Brain microvascular endothelial cell (primary cell): ENCODE measurements at regions not wholly inside any gene's neighbourhood (a gene's known extent, or its start where the extent isn't known, plus 50 kb on each side); places are given as distances from the start of the nearest gene placed in this dataset.

Source experiments
- DNase-seq: peaks from one replicate; pipeline ENCODE4 v3.0.0-alpha.2; 2020
- H3K27ac ChIP-seq: fragments of 250-450 bp; sonication (Bioruptor Pico); 2 replicates; pipeline ENCODE4 v1.5.1; 2020; ENCODE audit warnings: mild to moderate bottlenecking, moderate library complexity
- H3K27me3 ChIP-seq: fragments of 250-450 bp; sonication (Bioruptor Pico); replicated peaks from 2 replicates; pipeline ENCODE4 v1.5.1; 2020; ENCODE audit warnings: mild to moderate bottlenecking
- H3K36me3 ChIP-seq: fragments of 250-450 bp; sonication (Bioruptor Pico); replicated peaks from 2 replicates; pipeline ENCODE4 v1.5.1; 2020; ENCODE audit warnings: mild to moderate bottlenecking
- H3K4me3 ChIP-seq: 2 replicates; pipeline ENCODE4 v1.5.1; 2011; ENCODE audit warnings: low read depth, mild to moderate bottlenecking, control low read depth, low read length, moderate library complexity
- CTCF ChIP-seq: IDR thresholded peaks from 2 replicates; pipeline ENCODE4 v1.5.1; 2011; ENCODE audit warnings: low read depth, mild to moderate bottlenecking, moderate library complexity, low read length, control low read depth, inconsistent platforms; ENCODE audit errors: missing control alignments
- in situ Hi-C: cut with HindIII; loops from 2 replicates; pipeline ENCODE4 v1.10.0; 2017; ENCODE audit warnings: low sequenced_read_pairs, low pct_ligation_motif_present

DNA sequence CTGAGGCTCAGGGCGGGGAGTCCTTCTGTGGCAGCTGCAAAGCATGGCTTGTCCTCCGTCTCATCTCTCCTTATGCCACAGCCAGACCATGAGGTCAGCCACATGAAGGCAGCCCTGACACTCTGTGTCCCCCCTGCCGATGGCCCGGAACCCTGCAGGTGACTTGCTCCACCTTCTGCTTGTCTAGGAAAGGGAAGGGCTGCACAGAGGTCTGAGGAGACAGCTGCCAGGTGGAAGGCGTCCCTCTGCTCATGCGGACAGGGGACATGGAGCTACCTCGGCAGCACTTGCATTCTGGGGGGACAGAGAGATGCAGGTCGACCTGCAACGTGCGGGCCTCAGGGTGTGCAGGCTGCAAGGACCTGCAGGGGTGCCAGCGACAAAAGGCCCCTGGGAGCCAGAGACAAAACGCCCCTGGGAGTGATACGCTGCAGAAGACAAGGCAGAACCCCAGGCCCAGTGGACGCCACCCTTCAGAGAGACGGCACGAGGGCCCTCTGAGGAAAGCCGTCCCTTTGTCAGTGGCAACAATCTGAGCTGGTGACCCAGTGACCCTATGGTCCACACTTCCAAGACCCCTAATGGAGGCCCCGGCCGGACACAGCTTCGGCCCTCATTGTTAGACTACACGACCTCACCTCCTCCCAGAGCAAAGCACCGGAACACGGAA, 205.2 kb upstream of the PPP2R2D start:
- in situ Hi-C loops: no loop called here
- no peaks in the 10 kb centered on the region for H3K27me3 ChIP-seq
- no peak for TF ChIP-seq CTCF

GRCh38 chr10:131697476-131698128, 203.2 kb upstream of the PPP2R2D start:
- Histone ChIP-seq H3K27ac (no peak overlapping the region), H3K36me3 (no peaks in the 10 kb centered on the region), H3K4me3 (no peak overlapping the region), H3K27me3 (no peaks in the 10 kb centered on the region)
- no peak for TF ChIP-seq CTCF
- in situ Hi-C loops: no loop called here
- DNase-seq: no peak

More for the DNA sequence above, 205.2 kb upstream of the PPP2R2D start:
- H3K4me3 ChIP-seq: no peak overlapping the region
- H3K27ac ChIP-seq: no peak overlapping the region
- DNase-seq: no peak
- no peaks in the 10 kb centered on the region for H3K36me3 ChIP-seq

GRCh38 chr10:131698232-131698631, 202.6 kb upstream of the PPP2R2D start:
- Histone ChIP-seq H3K27me3 (no peaks in the 10 kb centered on the region), H3K27ac (no peak overlapping the region), H3K4me3 (no peak overlapping the region), H3K36me3 (no peaks in the 10 kb centered on the region)
- DNase-seq: no peak
- no peak for TF ChIP-seq CTCF
- in situ Hi-C loops: no loop called here

DNA sequence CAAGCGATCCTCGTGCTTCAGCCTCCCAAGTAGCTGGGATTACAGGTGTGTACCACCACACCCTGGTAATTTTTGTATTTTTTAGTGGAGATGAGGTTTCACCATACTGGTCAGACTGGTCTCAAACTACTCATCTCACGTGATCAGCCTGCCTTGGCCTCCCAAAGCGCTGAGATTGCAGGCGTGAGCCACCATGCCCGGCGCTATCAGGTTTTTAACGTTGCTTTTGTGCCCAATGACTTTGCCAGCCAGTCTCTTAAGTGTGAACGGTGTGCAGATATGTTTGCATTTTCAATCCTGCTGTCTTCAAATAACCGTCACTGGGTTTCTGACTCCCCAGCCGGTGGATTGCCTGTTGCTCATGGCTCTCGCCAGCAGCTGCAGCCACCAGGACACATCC, 201.8 kb upstream of the PPP2R2D start:
- no peak for TF ChIP-seq CTCF
- H3K27ac ChIP-seq: no peak overlapping the region
- no peaks in the 10 kb centered on the region for H3K36me3 ChIP-seq
- no peak for DNase-seq
- in situ Hi-C loops: no loop called here
- no peak overlapping the region for H3K4me3 ChIP-seq
- no peaks in the 10 kb centered on the region for H3K27me3 ChIP-seq

- no peaks in the 10 kb centered on the region for H3K27me3 ChIP-seq
- H3K36me3 ChIP-seq: no peaks in the 10 kb centered on the region
- DNase-seq: no peak
- H3K4me3 ChIP-seq: no peak overlapping the region
- H3K27ac ChIP-seq: no peak overlapping the region
- in situ Hi-C loops: no loop called here
- TF ChIP-seq CTCF: no peak
Observed at GRCh38 chr10:131700032-131700431, 200.8 kb upstream of the PPP2R2D start.
